NOMO-1 treated with dmso at 0.1 percent for 144 hours (cell line): ENCODE measurements at regions not wholly inside any gene's neighbourhood (a gene's known extent, or its start where the extent isn't known, plus 50 kb on each side); places are given as distances from the start of the nearest gene placed in this dataset.

Experiments used
- DNase-seq: peaks from one replicate; lab custom pipeline; 2025; ENCODE audit not compliant: unreplicated experiment; lab: John Stamatoyannopoulos, UW

- DNase-seq = no peak
These were observed 109.9 kb upstream of the CLMP start for GRCh38 chr11:123304828-123305466.

- DNase-seq = no peak
These were observed 108.9 kb upstream of the CLMP start for GRCh38 chr11:123303924-123304323.

DNA sequence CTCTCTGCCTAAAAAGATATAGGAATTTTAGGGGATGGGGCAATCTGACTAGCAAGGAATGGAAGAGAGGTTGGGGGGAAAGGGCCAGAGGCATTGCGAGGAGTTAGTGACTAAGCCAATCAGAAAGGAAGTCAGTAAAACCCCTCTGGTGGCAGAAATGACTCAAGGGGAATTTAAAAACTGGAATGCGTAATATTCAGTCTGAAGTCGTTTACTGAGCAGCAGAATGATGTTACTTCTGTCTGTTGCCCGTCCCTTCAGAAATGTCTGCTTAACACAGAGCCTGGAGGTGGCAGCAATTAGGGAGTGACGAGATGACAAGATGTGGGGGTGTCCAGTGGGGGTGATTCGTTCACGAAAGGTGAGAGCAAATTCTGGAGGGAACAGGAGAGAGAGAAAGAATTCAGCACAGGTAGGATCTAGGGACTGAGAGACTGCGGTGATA, 107.7 kb upstream of the CLMP start:
- DNase-seq = peak; percentile 14

DNA sequence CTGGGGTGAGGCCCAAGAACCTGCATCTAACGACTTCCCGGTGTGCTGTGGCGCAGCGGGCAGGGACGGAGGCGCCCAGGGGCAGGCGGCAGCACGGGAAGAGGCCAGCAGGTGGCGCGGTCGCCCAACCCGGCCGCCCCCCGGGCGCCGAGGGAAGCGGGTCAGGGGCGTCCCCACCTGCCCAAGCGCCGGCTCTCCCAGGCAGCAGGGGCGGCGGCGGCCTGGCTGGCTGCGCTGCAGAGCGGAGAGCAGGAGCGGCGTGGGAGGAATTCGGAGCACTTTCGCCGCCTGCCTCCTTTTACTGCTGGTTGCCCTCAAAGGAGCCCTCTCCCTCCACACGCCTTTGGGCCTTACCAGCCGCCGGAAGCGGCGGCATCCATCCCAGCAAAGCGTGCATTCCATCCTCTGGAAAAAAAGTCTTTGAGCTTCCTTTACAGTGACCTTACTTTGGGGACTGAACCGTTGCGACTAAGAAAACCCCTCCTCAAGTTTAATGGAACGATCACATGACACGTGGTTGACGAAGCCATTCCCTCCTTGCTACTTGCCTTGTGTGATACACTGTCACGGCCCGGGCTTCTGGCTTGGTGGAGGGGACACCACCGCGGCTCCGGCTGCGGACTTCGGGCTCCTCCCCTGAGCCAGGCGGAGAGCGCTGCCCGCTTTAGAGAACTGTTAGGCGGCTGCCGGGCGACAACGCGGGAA, 106.8 kb upstream of the CLMP start:
- peak; percentile 75 for DNase-seq

DNA sequence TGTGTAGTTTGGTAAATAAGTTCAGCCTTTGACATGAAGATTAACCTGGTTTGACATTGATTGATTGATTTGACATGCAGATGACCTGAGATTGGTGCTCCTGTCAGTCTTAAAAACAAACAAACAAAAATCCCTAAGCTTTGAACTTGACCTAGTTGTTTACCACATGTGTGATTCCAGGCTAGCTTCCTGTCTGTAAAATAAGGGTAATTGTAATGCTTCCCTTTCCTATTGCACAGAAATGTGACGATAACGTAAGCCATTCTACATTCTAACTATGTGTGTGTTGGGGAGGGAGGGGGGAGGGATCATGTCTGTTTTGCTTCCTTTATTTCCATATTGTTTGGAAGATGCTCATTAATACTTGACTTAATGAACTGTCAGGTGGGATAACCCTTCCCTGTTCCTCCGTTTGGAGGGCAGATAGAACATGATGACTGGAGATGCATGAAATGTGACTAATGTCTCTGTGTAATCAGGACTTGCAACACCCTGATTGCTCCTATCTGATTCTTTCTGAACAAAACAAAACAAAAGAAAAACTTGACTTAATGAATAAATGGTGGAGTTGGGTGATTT, 106.1 kb upstream of the CLMP start:
- DNase-seq = no peak

- no peak for DNase-seq
These were observed 104.7 kb upstream of the CLMP start for GRCh38 chr11:123299721-123300120.

DNA sequence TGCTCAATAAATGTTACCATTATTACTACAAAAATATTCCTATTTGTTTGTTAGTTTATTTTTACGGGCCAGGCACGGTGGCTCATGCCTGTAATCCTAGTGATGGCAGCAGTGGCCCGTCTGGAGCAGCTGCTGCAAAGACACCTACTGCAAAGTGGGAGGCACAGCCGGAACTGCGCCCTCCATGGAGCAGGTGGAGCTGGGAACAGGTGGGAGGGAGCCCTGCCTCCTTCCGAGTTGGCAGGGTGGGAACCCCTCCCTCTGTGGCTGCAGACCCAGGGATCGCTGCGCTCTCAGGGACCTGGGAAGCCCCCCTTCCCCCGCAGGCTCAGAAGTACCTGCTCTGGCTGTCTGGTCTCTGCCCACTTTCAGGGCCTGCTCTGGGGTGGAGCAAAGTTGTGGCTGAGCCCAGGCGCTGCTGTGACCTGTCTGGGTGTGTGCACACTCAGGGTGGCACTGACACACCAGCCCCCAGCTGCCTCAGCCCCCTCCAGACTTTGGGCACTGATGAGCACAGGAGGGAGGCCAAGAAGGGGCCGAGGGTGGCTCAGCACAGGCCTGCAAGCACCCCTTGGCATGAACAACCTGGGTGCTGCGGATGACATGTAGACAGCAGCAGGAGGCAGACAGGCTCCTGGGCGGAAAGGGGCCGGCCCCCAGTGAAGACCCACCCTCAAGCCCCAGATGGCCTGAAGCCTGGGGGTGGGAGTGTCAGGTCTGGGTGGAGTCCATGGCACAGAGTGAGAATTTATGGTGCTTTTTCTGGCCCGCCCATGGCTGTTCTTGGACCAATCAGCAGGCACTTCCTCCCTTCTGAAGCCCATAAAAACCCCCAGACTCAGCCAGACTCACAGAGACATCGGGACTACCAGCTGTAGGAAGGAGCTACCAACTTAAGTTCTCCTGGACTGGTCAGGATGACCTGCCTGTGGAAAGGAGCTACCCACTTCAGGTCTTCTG, 103.7 kb upstream of the CLMP start:
- DNase-seq = no peak

- DNase-seq = no peak
These were observed 97.6 kb upstream of the CLMP start for GRCh38 chr11:123292647-123293046.

- DNase-seq = no peak
These were observed 96.3 kb upstream of the CLMP start for GRCh38 chr11:123291201-123291869.

DNA sequence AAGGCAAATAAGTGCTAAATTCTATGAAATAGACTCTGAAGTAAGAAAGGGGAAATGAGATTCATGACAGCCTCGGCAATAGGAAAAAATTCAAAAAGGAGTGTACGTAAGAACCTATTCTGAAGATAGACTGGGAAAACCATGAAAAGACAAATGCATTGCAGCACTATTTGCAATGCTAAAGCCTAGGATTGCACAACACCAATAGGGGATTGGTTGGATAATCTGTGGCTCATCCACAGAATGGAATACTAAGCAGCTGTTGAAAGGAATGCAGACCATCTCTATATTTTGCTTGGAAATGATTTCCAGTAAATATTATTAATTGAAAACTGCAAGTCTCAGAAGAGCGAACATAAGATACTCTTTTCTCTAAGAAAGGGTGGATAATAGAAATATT, 91.7 kb upstream of the CLMP start:
- DNase-seq = no peak

- no peak for DNase-seq
These were observed 91.2 kb upstream of the CLMP start for GRCh38 chr11:123286255-123286654.

GRCh38 chr11:123284454-123284853, 89.4 kb upstream of the CLMP start:
- DNase-seq = no peak

GRCh38 chr11:123282597-123282996, 87.5 kb upstream of the CLMP start:
- no peak for DNase-seq

DNA sequence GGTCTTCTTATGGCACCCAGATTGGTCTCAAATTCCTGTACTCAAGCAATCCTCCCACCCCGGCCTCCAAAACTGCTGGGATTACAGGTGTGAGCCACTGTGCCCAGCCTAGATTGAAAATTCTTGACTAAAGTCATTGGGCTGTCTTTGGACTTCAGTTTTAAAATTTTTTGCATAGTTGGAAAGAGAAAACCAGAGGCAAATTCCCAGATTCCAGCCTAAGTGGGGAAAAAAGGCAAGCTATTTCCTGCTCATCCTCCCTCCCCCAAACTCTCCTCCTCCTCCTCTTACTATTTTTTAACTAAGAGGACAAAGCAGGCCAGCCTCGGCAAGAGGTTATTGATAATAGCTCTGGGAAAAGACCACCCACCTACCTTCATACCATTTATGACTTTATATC, 78.6 kb upstream of the CLMP start:
- DNase-seq = no peak

- no peak for DNase-seq
These were observed 77.5 kb upstream of the CLMP start for GRCh38 chr11:123272565-123272964.

GRCh38 chr11:123268156-123268555, 73.1 kb upstream of the CLMP start:
- no peak for DNase-seq

DNA sequence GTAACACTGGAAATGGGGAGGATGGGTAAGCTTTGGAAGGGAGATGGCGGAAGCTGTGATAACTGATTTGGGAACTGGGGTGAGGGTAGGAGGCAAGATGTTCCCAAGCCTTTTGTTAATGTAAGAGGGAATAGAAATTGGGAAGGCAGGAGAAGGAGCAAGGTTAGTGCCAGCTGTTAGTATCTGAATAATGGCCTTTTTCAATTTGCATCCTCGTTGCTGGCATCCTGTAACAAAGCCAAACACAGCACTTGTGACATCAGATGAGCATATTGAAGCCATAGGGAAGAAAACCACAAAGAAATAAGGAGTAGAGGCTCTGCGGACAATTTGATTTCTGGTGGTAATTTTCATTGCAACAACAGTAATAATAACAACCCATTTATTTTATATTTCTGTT, 70.9 kb upstream of the CLMP start:
- DNase-seq = no peak

GRCh38 chr11:123264431-123264780, 69.4 kb upstream of the CLMP start:
- no peak for DNase-seq

DNA sequence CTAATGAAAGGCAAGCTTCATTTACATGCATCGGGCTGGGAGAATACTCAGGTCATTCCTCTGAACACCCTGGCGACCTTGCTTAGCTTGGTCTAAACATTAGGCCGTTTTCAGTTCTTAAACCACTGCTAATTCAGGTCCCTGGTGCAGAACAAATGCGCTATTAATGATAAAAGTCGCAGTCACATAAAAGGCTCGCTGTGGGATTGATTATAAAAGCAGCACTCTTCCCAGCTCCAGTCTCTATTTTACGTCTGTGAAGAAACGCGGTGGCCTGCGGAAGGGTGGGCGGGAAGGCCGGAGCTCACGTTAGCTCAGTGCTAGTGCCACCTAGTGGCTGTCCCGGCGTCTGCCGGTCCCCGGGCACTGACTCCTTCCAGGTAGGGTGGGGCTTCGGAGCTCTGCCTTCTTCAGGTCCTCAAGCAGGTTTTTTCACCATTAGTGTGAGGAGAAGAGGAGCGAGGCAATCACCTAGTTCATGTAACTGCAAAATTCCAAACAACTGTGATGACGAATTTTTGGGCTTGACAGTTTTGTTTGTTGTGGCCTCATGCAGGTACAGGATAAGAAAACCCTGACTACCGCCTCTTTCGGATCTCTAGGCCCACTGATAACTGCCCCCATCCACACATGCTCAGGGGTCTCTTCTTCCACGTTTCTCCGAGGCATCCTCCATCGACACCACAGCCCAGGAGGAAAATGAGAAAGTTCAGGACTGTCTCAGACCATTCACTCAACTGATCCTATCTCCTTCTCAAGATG, 66.5 kb upstream of the CLMP start:
- peak; percentile 67 for DNase-seq

DNA sequence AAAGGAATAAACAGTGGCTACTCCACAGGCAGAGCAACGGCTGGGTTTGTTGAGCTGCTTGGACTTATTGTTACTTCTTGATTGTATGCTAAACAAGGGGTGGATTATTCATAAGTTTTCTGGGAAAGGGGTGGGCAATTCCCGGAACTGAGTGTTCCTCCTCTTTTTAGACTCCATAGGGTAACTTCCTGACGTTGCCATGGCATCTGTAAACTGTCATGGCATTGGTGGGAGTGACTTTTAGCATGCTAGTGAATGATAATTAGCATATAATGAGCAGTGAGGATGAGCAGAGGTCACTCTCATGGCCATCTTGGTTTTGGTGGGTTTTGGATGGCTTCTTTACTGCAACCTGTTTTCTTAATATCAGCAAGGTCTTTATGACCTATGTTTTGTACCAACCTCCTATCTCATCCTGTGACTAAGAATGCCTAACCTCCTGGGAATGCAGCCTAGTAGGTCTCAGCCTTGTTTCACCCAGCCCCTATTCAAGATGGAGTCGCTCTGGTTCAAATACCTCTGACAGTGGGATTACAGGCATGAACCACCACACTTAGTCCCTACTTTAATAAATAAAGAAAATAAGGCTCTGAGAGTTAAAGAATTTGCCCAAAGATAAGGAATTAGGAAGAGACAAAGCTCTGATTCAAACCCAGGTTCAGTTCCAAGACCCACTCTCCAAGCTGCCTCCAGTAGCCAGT, 65.6 kb upstream of the CLMP start:
- no peak for DNase-seq
